Neural progenitor cell (in vitro differentiated cells): ENCODE measurements at regions not wholly inside any gene's neighbourhood (a gene's known extent, or its start where the extent isn't known, plus 50 kb on each side); places are given as distances from the start of the nearest gene placed in this dataset.

Experiments
- CTCF ChIP-seq: fragments of 200-600 bp; sonication (generic); IDR thresholded peaks from 2 replicates; pipeline ENCODE4 v1.5.1; 2017; ENCODE audit warnings: antibody characterized with exemption, mild to moderate bottlenecking
- EZH2 ChIP-seq: fragments of 200-600 bp; sonication (generic); IDR thresholded peaks from 2 replicates; pipeline ENCODE4 v1.6.1; 2017; ENCODE audit warnings: antibody characterized with exemption, mild to moderate bottlenecking, moderate library complexity

GRCh38 chr22:49214976-49215375, 612.7 kb downstream of the BRD1 start:
- no peak for TF ChIP-seq EZH2
- no peak for TF ChIP-seq CTCF
